Heart left ventricle (tissue), 13 donors: ENCODE measurements at regions not wholly inside any gene's neighbourhood (a gene's known extent, or its start where the extent isn't known, plus 50 kb on each side); places are given as distances from the start of the nearest gene placed in this dataset.

Experiments used
- POLR2A ChIP-seq, 2 donors: fragments of 450-650 bp; IDR thresholded peaks; one replicate each; pipeline ENCODE4 v1.6.1; 2017; ENCODE audit warnings: antibody characterized with exemption in 2 of 2, mild to moderate bottlenecking in 2 of 2, moderate library complexity in 2 of 2
- TF ChIP-seq, protein P1 (sequence below), 12 donors: fragments of 200-600 bp; sonication (generic) in 4 of 12; IDR thresholded peaks; one replicate each; pipeline versions ENCODE4 v1.5.0 to v1.8.0; 2018 to 2022; ENCODE audit warnings: antibody characterized with exemption in 12 of 12, mild to moderate bottlenecking in 5 of 12
- donor health status: ischemic (EF 13 %, LVEDD 7.1; RV severe dilation, severe dysfunction).
- donor health status: DM: no; HTN: yes; CAD: no.
- donor health status: DM: no; HTN: no; CAD: no.
- donor health status: ischemic (EF 25% LVEDD 6.9; RV normal size, moderate dysfunction).
- donor health status: ischemic (EF 25% LVEDD 5.7; RV mildly dilated, moderate dysfunction).
- donor health status: ischemic (EF 35%, LVEDD 5.7; RV mildly dilated, moderate dysfunction).
- donor health status: nonischemic (EF 11% LVEDD 7.7; RV severe dilation, severe dysfunction).
- donor health status: DM: yes; HTN: yes; CAD: no.
- donor health status: PGD.
- donor health status: ischemic (EF 29% LVEDD 5.4; RV normal size, mild dysfunction).
- donor health status: nonischemic (EF 23%, LVEDD 6.1; RV moderate dilation, normal function).

DNA sequence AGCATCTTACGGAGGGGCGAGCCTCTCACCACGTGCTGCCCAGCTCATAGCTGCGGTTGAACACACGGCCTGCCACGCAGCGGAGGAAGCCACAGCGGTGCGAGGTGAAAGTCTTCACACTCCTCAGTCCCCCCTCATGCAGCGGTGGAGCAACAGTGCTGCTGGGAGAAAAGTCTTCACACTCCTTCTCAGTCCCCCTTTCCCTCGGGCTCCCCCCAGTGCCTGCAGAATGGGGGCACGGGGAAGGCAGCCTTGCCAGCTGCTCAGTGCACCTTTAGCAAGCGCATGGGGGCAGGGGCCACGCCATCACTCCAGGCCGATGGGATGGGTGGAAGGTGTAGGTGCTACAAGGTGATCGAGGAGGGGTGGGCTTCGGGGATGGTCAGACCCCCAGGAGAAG is 206.3 kb upstream of the TCERG1L start:
- TF ChIP-seq, protein P1, sequence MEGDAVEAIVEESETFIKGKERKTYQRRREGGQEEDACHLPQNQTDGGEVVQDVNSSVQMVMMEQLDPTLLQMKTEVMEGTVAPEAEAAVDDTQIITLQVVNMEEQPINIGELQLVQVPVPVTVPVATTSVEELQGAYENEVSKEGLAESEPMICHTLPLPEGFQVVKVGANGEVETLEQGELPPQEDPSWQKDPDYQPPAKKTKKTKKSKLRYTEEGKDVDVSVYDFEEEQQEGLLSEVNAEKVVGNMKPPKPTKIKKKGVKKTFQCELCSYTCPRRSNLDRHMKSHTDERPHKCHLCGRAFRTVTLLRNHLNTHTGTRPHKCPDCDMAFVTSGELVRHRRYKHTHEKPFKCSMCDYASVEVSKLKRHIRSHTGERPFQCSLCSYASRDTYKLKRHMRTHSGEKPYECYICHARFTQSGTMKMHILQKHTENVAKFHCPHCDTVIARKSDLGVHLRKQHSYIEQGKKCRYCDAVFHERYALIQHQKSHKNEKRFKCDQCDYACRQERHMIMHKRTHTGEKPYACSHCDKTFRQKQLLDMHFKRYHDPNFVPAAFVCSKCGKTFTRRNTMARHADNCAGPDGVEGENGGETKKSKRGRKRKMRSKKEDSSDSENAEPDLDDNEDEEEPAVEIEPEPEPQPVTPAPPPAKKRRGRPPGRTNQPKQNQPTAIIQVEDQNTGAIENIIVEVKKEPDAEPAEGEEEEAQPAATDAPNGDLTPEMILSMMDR (IDR thresholded peaks at IDR 0.05): no peak
- TF ChIP-seq POLR2A (IDR thresholded peaks at IDR 0.05): no peak
